GM12878 (cell line): ENCODE measurements at regions not wholly inside any gene's neighbourhood (a gene's known extent, or its start where the extent isn't known, plus 50 kb on each side); places are given as distances from the start of the nearest gene placed in this dataset.
A peak's percentile ranks its signal among the peaks of the same experiment; 100 is the strongest.

Source experiments
- BCL11A ChIP-seq: IDR thresholded peaks from 2 replicates; pipeline ENCODE4 v1.6.1; 2011; ENCODE audit warnings: low read depth, low read length
- BHLHE40 ChIP-seq, 2 experiments: fragments of 450-650 bp in 1 of 2; IDR thresholded peaks; 2 replicates each; pipeline ENCODE4 v1.6.1; 2011 to 2017; ENCODE audit warnings: low read depth in 2 of 2, borderline replicate concordance in 1 of 2, improper control_type of control experiment in 1 of 2, low read length in 1 of 2, mild to moderate bottlenecking in 1 of 2
- CHD4 ChIP-seq: fragments of 200-600 bp; sonication (generic); IDR thresholded peaks from 2 replicates; pipeline ENCODE4 v1.6.1; 2016; ENCODE audit warnings: mild to moderate bottlenecking
- E4F1 ChIP-seq: fragments of 450-650 bp; IDR thresholded peaks from 2 replicates; pipeline ENCODE4 v1.6.1; 2018; ENCODE audit warnings: borderline replicate concordance, mild to moderate bottlenecking; ENCODE audit not compliant: partially characterized antibody
- EZH2 ChIP-seq: IDR thresholded peaks from 2 replicates; pipeline ENCODE4 v1.6.1; 2012; ENCODE audit warnings: low read depth, mild to moderate bottlenecking, control low read depth, inconsistent platforms, low read length, borderline replicate concordance; ENCODE audit not compliant: control insufficient read depth
- GABPA ChIP-seq: IDR thresholded peaks from 2 replicates; pipeline ENCODE4 v1.6.1; 2014; ENCODE audit warnings: antibody characterized with exemption, low read depth, mild to moderate bottlenecking, inconsistent platforms
- GATAD2B ChIP-seq: fragments of 450-650 bp; conservative IDR thresholded peaks from 2 replicates; pipeline ENCODE4 v1.6.1; 2017; ENCODE audit warnings: low read depth, mild to moderate bottlenecking, moderate library complexity
- IKZF2 ChIP-seq, 2 experiments: fragments of 450-650 bp; IDR thresholded peaks; 2 replicates each; pipeline ENCODE4 v1.6.1; 2017; ENCODE audit warnings: mild to moderate bottlenecking in 2 of 2, moderate library complexity in 2 of 2
- IRF5 ChIP-seq: fragments of 450-650 bp; IDR thresholded peaks from 2 replicates; pipeline ENCODE4 v1.6.1; 2017; ENCODE audit warnings: borderline replicate concordance
- MAX ChIP-seq: IDR thresholded peaks from 2 replicates; pipeline ENCODE4 v1.6.1; 2012; ENCODE audit warnings: low read depth, low read length, improper control_type of control experiment
- NFIC ChIP-seq: IDR thresholded peaks from 2 replicates; pipeline ENCODE4 v1.6.1; 2012; ENCODE audit warnings: low read depth, mild to moderate bottlenecking, inconsistent platforms, low read length, moderate library complexity
- NFXL1 ChIP-seq: fragments of 450-650 bp; IDR thresholded peaks from 2 replicates; pipeline ENCODE4 v1.6.1; 2017; ENCODE audit warnings: antibody characterized with exemption, mild to moderate bottlenecking, borderline replicate concordance
- NR2C1 ChIP-seq: fragments of 450-650 bp; IDR thresholded peaks from 2 replicates; pipeline ENCODE4 v1.6.1; 2017; ENCODE audit warnings: antibody characterized with exemption, mild to moderate bottlenecking, moderate library complexity
- POLR2AphosphoS5 ChIP-seq: IDR thresholded peaks from 2 replicates; pipeline ENCODE4 v1.6.1; 2011; ENCODE audit warnings: mild to moderate bottlenecking, low read length, inconsistent platforms
- RB1 ChIP-seq: fragments of 450-650 bp; formaldehyde crosslinking; IDR thresholded peaks from 2 replicates; pipeline ENCODE4 v1.6.1; 2017; ENCODE audit warnings: mild to moderate bottlenecking, borderline replicate concordance
- RELA ChIP-seq: fragments of 450-650 bp; IDR thresholded peaks from 2 replicates; pipeline ENCODE4 v1.8.0; 2014; ENCODE audit warnings: borderline replicate concordance; ENCODE audit not compliant: partially characterized antibody
- RUNX3 ChIP-seq: IDR thresholded peaks from 2 replicates; pipeline ENCODE4 v1.6.1; 2012; ENCODE audit warnings: low read length, inconsistent platforms
- SKIL ChIP-seq: fragments of 450-650 bp; IDR thresholded peaks from 2 replicates; pipeline ENCODE4 v1.6.1; 2017; ENCODE audit warnings: mild to moderate bottlenecking, low read depth, inconsistent platforms; ENCODE audit not compliant: poor library complexity, severe bottlenecking
- SUPT20H ChIP-seq: IDR thresholded peaks from 2 replicates; pipeline ENCODE4 v1.6.1; 2011; ENCODE audit warnings: low read depth, mild to moderate bottlenecking, low read length, moderate library complexity, borderline replicate concordance; ENCODE audit not compliant: control insufficient read depth
- SUZ12 ChIP-seq: fragments of 200-600 bp; sonication (generic); IDR thresholded peaks from one replicate; pipeline ENCODE4 v1.6.1; 2018; ENCODE audit warnings: antibody characterized with exemption, mild to moderate bottlenecking; ENCODE audit not compliant: unreplicated experiment
- TCF3 ChIP-seq: IDR thresholded peaks from 2 replicates; pipeline ENCODE4 v1.6.1; 2012; ENCODE audit warnings: low read depth, mild to moderate bottlenecking, low read length, borderline replicate concordance; ENCODE audit not compliant: insufficient read depth
- ZBTB33 ChIP-seq: fragments of 450-650 bp; IDR thresholded peaks from 2 replicates; pipeline ENCODE4 v1.6.1; 2017; ENCODE audit warnings: mild to moderate bottlenecking

GRCh38 chr2:7748717-7749415, 831.7 kb downstream of the RNF144A start (continued):
- TF ChIP-seq ZBTB33: 0 out of 2 replicates have a peak, but pooled peaks have one; percentile 3
- TF ChIP-seq IKZF2 (IDR thresholded peaks at IDR 0.05): peak in 1 of 2 experiments; percentile 18; a peak in 2 of 4 replicates
- TF ChIP-seq RUNX3: peak; percentile 80
- TF ChIP-seq CHD4: no peak
- no peak for TF ChIP-seq MAX
- TF ChIP-seq BCL11A: peak; percentile 85
- no peak for TF ChIP-seq NR2C1
- no peak for TF ChIP-seq BHLHE40 (IDR thresholded peaks at IDR 0.05; ENCODE audit: borderline replicate concordance in 1 of 2, low read depth in 2 of 2, low read length in 1 of 2)
- no peak for TF ChIP-seq NFIC
- TF ChIP-seq E4F1: peak; percentile 87
- 0 out of 2 replicates have a peak, but pooled peaks have one; percentile 6 for TF ChIP-seq GABPA
- no peak for TF ChIP-seq SKIL
- TF ChIP-seq POLR2AphosphoS5: 0 out of 2 replicates have a peak, but pooled peaks have one; percentile 29
- no peak for TF ChIP-seq EZH2
- TF ChIP-seq GATAD2B: peak; percentile 78
- TF ChIP-seq SUPT20H: no peak
- no peak for TF ChIP-seq IRF5
- TF ChIP-seq TCF3: peak; percentile 61; the same call in 1 of the 2 replicates
- TF ChIP-seq RB1: no peak
- TF ChIP-seq NFXL1: no peak
- no peak for TF ChIP-seq RELA
- TF ChIP-seq SUZ12: no peak
